GM23338 (cell line): ENCODE measurements at regions not wholly inside any gene's neighbourhood (a gene's known extent, or its start where the extent isn't known, plus 50 kb on each side); places are given as distances from the start of the nearest gene placed in this dataset.

Experiments used
- ATAC-seq: fragments of 200-7000 bp; cut with Tn5 transposase; 3 replicates; pipeline ENCODE4 v1.9.1; 2020
- DNase-seq: peaks from one replicate; pipeline ENCODE4 v3.0.0-alpha.2; 2015; ENCODE audit warnings: low spot score
- H2AFZ ChIP-seq: fragments of 200-600 bp; sonication (generic); 2 replicates; pipeline ENCODE4 v1.8.0; 2016; ENCODE audit warnings: antibody characterized with exemption, mild to moderate bottlenecking, moderate library complexity
- H3F3A ChIP-seq: fragments of 200-600 bp; sonication (generic); replicated peaks from 2 replicates; pipeline ENCODE4 v1.8.0; 2017; ENCODE audit warnings: antibody characterized with exemption, mixed run types, low read depth
- H3K27ac ChIP-seq: fragments of 200-600 bp; sonication (generic); 2 replicates; pipeline ENCODE4 v1.6.1; 2016; ENCODE audit warnings: low read depth
- H3K27me3 ChIP-seq: fragments of 200-600 bp; sonication (generic); 2 replicates; pipeline ENCODE4 v1.8.0; 2016; ENCODE audit warnings: mild to moderate bottlenecking, mixed run types, moderate library complexity; ENCODE audit not compliant: insufficient read depth
- H3K36me3 ChIP-seq: fragments of 200-600 bp; sonication (generic); 2 replicates; pipeline ENCODE4 v1.8.0; 2016; ENCODE audit warnings: mild to moderate bottlenecking; ENCODE audit not compliant: insufficient read depth
- H3K4me1 ChIP-seq: fragments of 200-600 bp; sonication (generic); 2 replicates; pipeline ENCODE4 v1.8.0; 2016; ENCODE audit warnings: mild to moderate bottlenecking, moderate library complexity; ENCODE audit not compliant: insufficient read depth
- H3K4me2 ChIP-seq: fragments of 200-600 bp; sonication (generic); 2 replicates; pipeline ENCODE4 v1.7.1; 2017; ENCODE audit warnings: mixed run types
- H3K4me3 ChIP-seq: fragments of 200-600 bp; sonication (generic); 2 replicates; pipeline ENCODE4 v1.6.1; 2016; ENCODE audit warnings: mixed run types
- H3K79me2 ChIP-seq: fragments of 200-600 bp; sonication (generic); replicated peaks from 2 replicates; pipeline ENCODE4 v1.8.0; 2017; ENCODE audit warnings: mild to moderate bottlenecking; ENCODE audit not compliant: insufficient read depth
- H3K9me2 ChIP-seq: fragments of 200-600 bp; sonication (generic); 2 replicates; pipeline ENCODE4 v1.8.0; 2017; ENCODE audit not compliant: insufficient read depth
- H4K20me1 ChIP-seq: fragments of 200-600 bp; sonication (generic); replicated peaks from 2 replicates; pipeline ENCODE4 v1.8.0; 2017; ENCODE audit warnings: mild to moderate bottlenecking; ENCODE audit not compliant: insufficient read depth
- H3K27ac Mint-ChIP-seq: 2 replicates; pipeline ENCODE4 v1.8.0; 2020; ENCODE audit warnings: inconsistent platforms, mild to moderate bottlenecking, moderate library complexity, mixed read lengths
- H3K27me3 Mint-ChIP-seq: 3 replicates; pipeline ENCODE4 v1.8.0; 2022; ENCODE audit warnings: low read depth, mild to moderate bottlenecking, moderate library complexity, mixed read lengths, inconsistent platforms; ENCODE audit not compliant: insufficient read depth, poor library complexity
- H3K36me3 Mint-ChIP-seq: 3 replicates; pipeline ENCODE4 v1.8.0; 2021; ENCODE audit warnings: low read depth, mild to moderate bottlenecking, inconsistent platforms, moderate library complexity, mixed read lengths
- H3K4me1 Mint-ChIP-seq: 3 replicates; pipeline ENCODE4 v1.8.0; 2020; ENCODE audit warnings: mild to moderate bottlenecking, inconsistent platforms, mixed read lengths
- H3K4me3 Mint-ChIP-seq: 3 replicates; pipeline ENCODE4 v1.8.0; 2021; ENCODE audit warnings: moderate library complexity, mild to moderate bottlenecking, inconsistent platforms, mixed read lengths
- H3K9me3 Mint-ChIP-seq: 3 replicates; pipeline ENCODE4 v1.8.0; 2020; ENCODE audit warnings: moderate library complexity, mild to moderate bottlenecking, inconsistent platforms, mixed read lengths
- CREB1 ChIP-seq: fragments of 250-450 bp; sonication (Bioruptor Pico); IDR thresholded peaks from 2 replicates; pipeline ENCODE4 v1.5.0; 2020; ENCODE audit warnings: low read depth, mild to moderate bottlenecking, moderate library complexity
- ETS1 ChIP-seq: IDR thresholded peaks from 2 replicates; pipeline ENCODE4 v1.6.1; 2016; ENCODE audit warnings: antibody characterized with exemption
- EZH2 ChIP-seq: fragments of 200-600 bp; sonication (generic); IDR thresholded peaks from one replicate; pipeline ENCODE4 v1.8.0; 2017; ENCODE audit warnings: antibody characterized with exemption, mild to moderate bottlenecking, low read depth; ENCODE audit not compliant: unreplicated experiment
- EZH2phosphoT487 ChIP-seq: fragments of 200-600 bp; sonication (generic); IDR thresholded peaks from one replicate; pipeline ENCODE4 v1.8.1; 2018; ENCODE audit warnings: antibody characterized with exemption; ENCODE audit not compliant: unreplicated experiment
- JUNB ChIP-seq: IDR thresholded peaks from one replicate; pipeline ENCODE4 v1.6.1; 2016; ENCODE audit warnings: antibody characterized with exemption; ENCODE audit not compliant: unreplicated experiment
- POLR2AphosphoS5 ChIP-seq: IDR thresholded peaks from 2 replicates; pipeline ENCODE4 v1.6.1; 2016; ENCODE audit warnings: antibody characterized with exemption, low read depth
- STAT1 ChIP-seq: IDR thresholded peaks from one replicate; pipeline ENCODE4 v1.6.1; 2016; ENCODE audit warnings: antibody characterized with exemption; ENCODE audit not compliant: unreplicated experiment
- ZNF114 ChIP-seq: fragments of 250-450 bp; sonication (Bioruptor Pico); IDR thresholded peaks from 2 replicates; pipeline ENCODE4 v1.5.0; 2020; ENCODE audit warnings: mild to moderate bottlenecking, moderate library complexity
- ZNF462 ChIP-seq: fragments of 250-450 bp; sonication (Bioruptor Pico); IDR thresholded peaks from 2 replicates; pipeline ENCODE4 v1.5.0; 2020; ENCODE audit warnings: mild to moderate bottlenecking, moderate library complexity
- TF ChIP-seq, protein P1 (sequence below): IDR thresholded peaks from one replicate; pipeline ENCODE4 v1.6.1; 2018; ENCODE audit warnings: antibody characterized with exemption; ENCODE audit not compliant: unreplicated experiment

DNA sequence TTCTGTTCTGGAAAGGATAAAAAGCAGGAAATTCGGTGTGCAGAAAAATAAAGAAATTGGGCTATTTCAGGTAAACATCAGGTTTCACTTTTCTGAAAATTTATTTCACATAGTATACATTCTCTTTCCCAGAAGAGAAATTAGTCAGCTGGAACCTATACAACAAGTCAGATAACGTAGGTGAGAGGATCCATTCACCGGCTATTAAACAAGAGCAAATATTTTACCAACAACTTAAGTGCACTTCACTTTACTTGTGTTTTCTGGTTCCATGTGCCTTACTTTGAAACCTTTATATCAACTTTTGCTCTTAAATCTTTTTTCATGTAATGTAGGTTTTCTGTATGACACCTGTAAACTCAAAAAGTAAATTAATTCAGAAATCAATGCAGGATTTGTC lies 839.7 kb downstream of the CDH11 start (continued):
- TF ChIP-seq, protein P1, sequence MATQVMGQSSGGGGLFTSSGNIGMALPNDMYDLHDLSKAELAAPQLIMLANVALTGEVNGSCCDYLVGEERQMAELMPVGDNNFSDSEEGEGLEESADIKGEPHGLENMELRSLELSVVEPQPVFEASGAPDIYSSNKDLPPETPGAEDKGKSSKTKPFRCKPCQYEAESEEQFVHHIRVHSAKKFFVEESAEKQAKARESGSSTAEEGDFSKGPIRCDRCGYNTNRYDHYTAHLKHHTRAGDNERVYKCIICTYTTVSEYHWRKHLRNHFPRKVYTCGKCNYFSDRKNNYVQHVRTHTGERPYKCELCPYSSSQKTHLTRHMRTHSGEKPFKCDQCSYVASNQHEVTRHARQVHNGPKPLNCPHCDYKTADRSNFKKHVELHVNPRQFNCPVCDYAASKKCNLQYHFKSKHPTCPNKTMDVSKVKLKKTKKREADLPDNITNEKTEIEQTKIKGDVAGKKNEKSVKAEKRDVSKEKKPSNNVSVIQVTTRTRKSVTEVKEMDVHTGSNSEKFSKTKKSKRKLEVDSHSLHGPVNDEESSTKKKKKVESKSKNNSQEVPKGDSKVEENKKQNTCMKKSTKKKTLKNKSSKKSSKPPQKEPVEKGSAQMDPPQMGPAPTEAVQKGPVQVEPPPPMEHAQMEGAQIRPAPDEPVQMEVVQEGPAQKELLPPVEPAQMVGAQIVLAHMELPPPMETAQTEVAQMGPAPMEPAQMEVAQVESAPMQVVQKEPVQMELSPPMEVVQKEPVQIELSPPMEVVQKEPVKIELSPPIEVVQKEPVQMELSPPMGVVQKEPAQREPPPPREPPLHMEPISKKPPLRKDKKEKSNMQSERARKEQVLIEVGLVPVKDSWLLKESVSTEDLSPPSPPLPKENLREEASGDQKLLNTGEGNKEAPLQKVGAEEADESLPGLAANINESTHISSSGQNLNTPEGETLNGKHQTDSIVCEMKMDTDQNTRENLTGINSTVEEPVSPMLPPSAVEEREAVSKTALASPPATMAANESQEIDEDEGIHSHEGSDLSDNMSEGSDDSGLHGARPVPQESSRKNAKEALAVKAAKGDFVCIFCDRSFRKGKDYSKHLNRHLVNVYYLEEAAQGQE, result no peak
- TF ChIP-seq ZNF114 (CRISPR knock-in tag), result no peak
- no peak for TF ChIP-seq EZH2phosphoT487

DNA sequence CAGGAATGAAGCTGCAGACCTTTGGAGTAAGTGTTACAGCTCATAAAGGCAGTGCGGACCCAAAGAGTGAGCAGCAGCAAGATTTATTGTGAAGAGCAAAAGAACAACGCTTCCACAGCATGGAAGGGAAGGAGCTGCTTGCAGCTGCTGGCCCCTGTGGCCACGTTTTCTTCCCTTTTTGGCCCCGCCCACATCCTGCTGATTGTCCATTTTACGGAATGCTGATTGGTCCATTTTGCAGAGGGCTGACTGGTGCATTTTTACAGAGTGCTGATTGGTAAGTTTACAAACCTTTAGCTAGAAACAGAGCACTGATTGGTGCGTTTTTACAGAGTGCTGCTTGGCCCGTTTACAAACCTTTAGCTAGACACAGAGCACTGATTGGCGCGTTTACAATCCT lies 841.5 kb downstream of the CDH11 start:
- no peak for ATAC-seq
- Mint-ChIP-seq H3K27me3 (no peaks in the 10 kb centered on the region), H3K4me3 (no peak overlapping the region)
- TF ChIP-seq JUNB (no peak), POLR2AphosphoS5 (no peak), ZNF462 (CRISPR knock-in tag) (no peak), ETS1 (no peak), CREB1 (CRISPR knock-in tag) (no peak), EZH2phosphoT487 (no peak), EZH2 (no peak), ZNF114 (CRISPR knock-in tag) (no peak), STAT1 (no peak)
- TF ChIP-seq, protein P1, result no peak

More for the DNA sequence above, 841.5 kb downstream of the CDH11 start:
- Histone ChIP-seq H3K27me3 (no peaks in the 10 kb centered on the region), H3K27ac (no peak overlapping the region), H3K36me3 (no peaks in the 10 kb centered on the region), H4K20me1 (no peaks in the 10 kb centered on the region), H2AFZ (no peak overlapping the region), H3K4me2 (no peak overlapping the region), H3F3A (no peaks in the 10 kb centered on the region), H3K4me1 (no peaks in the 10 kb centered on the region; the same call in 1 of the 2 replicates), H3K9me2 (no peaks in the 10 kb centered on the region), H3K4me3 (no peak overlapping the region), H3K79me2 (no peaks in the 10 kb centered on the region)
- H3K27ac Mint-ChIP-seq, result no peak overlapping the region
- no peaks in the 10 kb centered on the region for H3K9me3 Mint-ChIP-seq
- no peaks in the 10 kb centered on the region for H3K36me3 Mint-ChIP-seq
- no peaks in the 10 kb centered on the region; the same call in 1 of the 3 replicates for H3K4me1 Mint-ChIP-seq
- no peak for DNase-seq
